ENCODE measurements at regions not wholly inside any gene's neighbourhood (a gene's known extent, or its start where the extent isn't known, plus 50 kb on each side); places are given as distances from the start of the nearest gene placed in this dataset.
"Not testable (repeated sequence)": the region's sequence is repeated elsewhere in the genome, so short reads cannot be mapped to it uniquely, and the experiment has no call there.

GRCh38 chr2:89095060-89095459 lies 403.6 kb downstream of the RPIA start:
- TF ChIP-seq KDM1A (IDR thresholded peaks at IDR 0.05; ENCODE audit: borderline replicate concordance); MTA3 (IDR thresholded peaks at IDR 0.05; ENCODE audit: borderline replicate concordance, low read length); POLR2AphosphoS2 (IDR thresholded peaks at IDR 0.05; ENCODE audit: low read depth, low read length); NFIC (IDR thresholded peaks at IDR 0.05; ENCODE audit: low read depth, low read length); YY1 (IDR thresholded peaks at IDR 0.05; ENCODE audit: low read depth, low read length); ZBTB11 (CRISPR knock-in tag; IDR thresholded peaks at IDR 0.05): not testable (repeated sequence)
